NCI-H2196 (cell line): ENCODE measurements at regions not wholly inside any gene's neighbourhood (a gene's known extent, or its start where the extent isn't known, plus 50 kb on each side); places are given as distances from the start of the nearest gene placed in this dataset.
"Not testable (repeated sequence)": the region's sequence is repeated elsewhere in the genome, so short reads cannot be mapped to it uniquely, and the experiment has no call there.

Source experiments
- DNase-seq: peaks from one replicate; lab custom pipeline; 2025; ENCODE audit not compliant: unreplicated experiment; lab: John Stamatoyannopoulos, UW

DNA sequence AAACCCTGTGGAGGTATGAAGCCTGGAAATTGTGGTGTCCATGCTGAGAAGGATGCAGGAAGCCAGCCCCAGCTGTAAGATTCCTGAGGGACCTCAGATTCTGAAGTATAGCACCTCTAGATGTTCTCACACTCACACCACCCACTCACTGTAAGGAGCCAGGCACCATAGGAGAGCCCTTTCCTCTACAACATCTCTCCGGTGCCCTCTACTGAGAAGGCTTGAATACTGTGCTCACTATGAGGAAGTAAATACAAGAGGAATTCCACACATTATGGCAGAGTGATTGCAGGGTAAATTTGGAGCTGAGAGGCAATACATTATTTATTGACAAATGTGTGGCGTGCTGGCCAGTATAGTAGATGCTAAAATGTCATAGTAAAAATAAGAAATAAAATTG, 2414.0 kb upstream of the PCDH20 start:
- not testable (repeated sequence) for DNase-seq

DNA sequence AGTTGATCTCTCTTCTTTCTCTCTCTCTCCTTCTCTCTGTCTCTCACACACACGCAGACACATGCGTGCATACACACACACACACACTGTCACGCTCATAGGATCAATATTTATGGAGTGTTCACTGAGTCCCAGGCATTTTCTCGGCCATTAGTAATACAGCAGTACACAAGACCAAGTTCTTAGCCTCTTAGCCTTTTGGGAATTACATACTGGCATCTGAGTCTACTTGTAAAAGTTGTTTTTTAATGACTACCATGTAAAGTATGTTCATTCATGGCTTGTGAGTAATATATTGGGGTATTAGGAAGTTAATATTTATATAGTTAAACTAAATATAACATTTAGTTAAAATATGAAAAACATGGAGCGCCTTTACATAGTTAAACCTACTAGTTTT, 2406.1 kb upstream of the PCDH20 start:
- not testable (repeated sequence) for DNase-seq

DNA sequence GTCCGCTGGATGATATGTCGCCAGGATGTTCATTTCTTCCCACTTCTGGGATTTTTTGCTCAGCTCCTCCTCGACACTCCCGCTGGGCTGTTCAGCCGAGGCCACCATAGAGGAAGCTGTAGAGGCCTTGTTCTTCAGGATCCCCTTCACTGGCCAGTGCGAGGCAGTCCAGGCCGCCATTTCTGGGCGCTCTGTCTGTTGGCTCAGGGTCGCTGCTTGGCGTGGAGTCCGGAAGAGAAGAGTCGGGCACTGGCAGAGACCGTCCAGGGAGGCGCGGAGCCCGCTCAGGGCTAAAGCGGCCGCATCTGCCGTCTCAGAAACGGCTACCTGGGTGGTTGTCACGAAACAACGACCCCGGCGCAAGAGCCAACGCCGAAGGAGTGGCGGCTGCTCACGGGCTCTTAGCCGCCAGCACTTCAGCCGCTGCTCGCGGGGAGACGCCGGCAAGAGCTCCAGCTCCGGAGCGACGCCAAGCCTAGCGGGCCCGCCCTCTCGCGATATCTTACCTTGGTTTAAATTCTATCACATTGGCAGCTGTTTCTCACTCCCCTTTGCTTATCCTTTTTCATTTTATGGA, 2395.9 kb upstream of the PCDH20 start:
- not testable (repeated sequence) for DNase-seq

DNA sequence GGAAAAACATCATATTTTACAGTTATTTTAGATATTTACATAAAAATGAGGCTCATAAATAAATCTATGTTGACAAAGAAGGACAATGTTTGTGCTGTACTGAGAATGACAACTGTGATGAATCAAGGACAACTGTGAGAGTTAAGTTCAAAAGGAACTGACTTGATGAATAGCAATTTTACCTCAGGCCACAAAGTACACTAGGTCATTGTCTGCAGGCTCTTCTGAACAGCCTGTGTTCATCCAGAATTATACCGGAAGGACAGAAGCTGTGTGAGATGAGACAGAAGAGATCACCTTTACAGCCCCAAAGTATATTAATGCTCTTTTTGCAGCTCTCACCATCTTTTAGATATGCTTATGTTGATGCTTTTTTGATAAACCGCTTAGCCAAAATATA, 2375.5 kb upstream of the PCDH20 start:
- DNase-seq = not testable (repeated sequence)

DNA sequence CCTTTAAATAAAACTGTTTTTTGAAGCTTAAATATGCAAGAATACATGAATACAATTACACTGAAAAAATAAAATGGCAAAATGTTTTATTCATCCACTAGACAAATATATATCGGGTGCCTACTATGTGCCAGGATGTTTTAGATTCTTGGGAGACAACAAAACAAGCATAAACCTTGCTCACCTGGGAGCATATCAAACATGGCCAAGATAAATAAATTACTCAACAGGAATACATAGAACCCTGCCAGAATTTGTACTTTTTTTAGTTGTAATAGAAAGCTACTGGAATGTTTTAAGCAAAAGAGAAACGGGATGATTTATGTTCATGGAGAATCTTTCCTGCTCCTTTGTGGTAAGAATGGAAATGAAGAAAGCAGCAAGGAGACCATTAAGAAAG, 2358.5 kb upstream of the PCDH20 start:
- no peak for DNase-seq

DNA sequence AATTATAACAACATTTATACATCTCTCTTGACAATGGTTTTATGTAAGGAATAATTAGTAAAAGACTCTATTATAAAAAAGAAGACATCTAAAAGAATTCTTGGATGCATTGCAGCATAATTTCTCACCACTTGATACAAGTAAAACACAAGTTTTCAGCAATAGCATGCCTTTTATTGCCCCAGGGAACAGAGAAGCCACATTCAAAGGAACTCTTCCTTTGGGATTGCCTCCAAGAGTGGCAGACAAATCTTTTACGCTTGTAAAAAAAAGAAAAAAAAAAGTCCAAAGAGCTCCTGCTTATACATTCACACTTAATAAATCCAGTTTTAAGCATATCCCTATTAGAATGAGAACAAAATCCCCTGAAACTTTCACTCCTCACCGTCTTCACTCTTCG, 2357.8 kb upstream of the PCDH20 start:
- DNase-seq = no peak

DNA sequence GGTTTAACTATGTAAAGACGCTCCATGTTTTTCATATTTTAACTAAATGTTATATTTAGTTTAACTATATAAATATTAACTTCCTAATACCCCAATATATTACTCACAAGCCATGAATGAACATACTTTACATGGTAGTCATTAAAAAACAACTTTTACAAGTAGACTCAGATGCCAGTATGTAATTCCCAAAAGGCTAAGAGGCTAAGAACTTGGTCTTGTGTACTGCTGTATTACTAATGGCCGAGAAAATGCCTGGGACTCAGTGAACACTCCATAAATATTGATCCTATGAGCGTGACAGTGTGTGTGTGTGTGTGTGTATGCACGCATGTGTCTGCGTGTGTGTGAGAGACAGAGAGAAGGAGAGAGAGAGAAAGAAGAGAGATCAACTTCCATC, 2342.0 kb upstream of the PCDH20 start:
- DNase-seq = not testable (repeated sequence)

DNA sequence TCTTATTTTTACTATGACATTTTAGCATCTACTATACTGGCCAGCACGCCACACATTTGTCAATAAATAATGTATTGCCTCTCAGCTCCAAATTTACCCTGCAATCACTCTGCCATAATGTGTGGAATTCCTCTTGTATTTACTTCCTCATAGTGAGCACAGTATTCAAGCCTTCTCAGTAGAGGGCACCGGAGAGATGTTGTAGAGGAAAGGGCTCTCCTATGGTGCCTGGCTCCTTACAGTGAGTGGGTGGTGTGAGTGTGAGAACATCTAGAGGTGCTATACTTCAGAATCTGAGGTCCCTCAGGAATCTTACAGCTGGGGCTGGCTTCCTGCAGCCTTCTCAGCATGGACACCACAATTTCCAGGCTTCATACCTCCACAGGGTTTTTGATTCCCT, 2334.2 kb upstream of the PCDH20 start:
- DNase-seq = not testable (repeated sequence)

DNA sequence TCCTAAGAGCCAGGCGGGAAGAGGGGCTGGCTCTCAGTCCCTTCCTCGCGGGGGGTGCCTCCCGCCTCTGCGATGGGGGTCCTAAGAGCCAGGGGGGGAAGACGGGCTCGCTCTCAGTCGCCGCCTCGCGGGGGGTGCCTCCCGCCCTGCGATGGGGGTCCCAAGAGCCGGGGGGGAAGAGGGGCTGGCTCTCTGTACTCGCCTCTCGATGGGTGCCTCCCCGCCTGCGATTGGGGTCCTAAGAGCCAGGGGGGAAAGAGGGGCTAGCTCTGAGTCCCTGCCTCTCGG, 2326.1 kb upstream of the PCDH20 start:
- DNase-seq = not testable (repeated sequence)

DNA sequence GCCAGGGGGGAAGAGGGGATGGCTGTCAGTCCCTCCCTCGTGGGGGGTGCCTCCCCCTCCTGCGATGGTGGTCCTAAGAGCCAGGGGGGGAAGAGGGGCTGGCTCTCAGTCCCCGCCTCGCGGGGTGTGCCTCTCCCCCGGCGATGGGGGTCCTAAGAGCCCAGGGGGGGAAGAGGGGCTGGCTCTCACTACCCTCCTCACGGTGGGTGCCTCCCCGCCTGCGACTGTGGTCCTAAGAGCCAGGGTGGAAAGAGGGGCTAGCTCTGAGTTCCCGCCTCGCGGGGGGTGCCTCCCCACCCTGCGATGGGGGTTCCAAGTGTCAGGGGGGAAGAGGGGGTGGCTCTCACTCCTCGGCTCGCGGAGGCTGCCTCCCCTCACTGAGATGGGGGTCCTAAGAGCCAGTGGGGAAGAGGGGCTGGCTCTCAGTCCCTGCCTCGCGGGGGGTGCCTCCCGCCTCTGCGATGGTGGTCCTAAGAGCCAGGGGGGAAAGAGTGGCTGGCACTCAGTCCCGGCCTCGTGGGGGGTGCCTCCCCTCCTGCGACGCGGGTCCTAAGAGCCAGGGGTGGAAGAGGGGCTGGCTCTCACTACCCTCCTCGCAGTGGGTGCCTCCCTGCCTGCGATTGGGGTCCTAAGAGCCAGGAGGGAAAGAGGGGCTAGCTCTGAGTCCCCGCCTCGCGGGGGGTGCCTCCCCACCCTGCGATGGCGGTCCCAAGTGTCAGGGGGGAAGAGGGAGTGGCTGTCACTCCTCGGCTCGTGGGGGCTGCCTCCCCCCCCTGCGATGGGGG, 2325.6 kb upstream of the PCDH20 start:
- no peak for DNase-seq

DNA sequence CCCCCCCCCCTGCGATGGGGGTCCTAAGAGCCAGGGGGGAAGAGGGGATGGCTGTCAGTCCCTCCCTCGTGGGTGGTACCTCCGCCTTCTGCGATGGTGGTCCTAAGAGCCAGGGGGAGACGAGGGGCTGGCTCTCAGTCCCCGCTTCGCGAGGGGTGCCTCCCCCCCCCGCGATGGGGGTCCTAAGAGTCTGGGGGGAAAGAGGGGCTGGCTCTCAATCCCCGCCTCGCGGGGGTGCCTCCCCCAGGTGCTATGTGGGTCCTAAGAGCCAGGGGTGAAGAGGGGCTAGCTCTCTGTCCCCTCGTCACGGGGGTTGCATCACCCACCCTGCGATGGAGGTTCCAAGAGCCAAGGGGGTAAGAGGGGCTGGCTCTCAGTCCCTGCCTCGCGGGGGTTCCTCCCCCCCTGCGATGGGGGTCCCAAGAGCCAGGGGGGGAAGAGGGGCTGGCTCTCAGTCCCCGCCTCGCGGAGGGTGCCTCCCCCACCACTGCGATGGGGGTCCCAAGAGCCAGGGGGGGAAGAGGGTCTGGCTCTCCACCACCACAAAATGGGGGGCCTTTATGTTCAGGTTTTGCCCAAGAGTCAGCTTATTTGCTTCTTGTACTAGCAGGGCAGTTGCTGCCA, 2323.6 kb upstream of the PCDH20 start:
- DNase-seq = not testable (repeated sequence)

DNA sequence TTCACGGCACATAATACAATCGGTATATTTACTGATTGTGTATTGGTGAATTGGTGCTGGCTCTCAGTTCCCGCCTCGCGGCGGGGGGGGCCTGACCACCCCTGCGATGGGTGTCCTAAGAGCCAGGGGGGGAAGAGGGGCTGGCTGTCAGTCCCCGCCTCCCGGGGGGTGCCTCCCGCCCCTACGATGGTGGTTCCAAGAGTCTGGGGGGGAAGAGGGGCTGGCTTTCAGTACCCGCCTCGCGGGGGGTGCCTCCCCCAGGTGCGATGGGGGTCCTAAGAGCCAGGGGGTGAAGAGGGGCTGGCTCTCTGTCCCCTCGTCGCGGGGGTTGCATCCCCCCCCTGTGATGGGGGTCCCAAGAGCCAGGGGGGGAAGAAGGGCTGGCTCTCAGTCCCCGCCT, 2321.8 kb upstream of the PCDH20 start:
- DNase-seq = no peak

DNA sequence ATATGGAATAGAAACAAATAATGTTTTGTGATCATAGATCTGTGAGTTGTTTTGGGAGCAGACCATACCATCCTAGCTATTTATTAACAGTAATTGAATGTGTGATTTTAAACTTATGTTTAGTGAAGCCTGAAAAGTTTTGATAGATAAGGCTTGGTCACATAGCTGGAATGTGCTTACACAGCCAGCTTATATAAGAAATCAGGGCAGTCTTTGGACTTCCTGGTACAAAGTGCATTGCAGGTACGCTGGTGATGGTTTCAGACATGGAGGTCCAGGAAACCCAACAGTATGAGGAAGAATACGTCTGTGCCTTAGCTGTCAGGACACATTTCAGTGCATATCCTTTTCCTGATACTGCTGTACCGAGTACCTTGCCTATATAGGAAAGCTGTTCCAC, 2316.2 kb upstream of the PCDH20 start:
- no peak for DNase-seq

DNA sequence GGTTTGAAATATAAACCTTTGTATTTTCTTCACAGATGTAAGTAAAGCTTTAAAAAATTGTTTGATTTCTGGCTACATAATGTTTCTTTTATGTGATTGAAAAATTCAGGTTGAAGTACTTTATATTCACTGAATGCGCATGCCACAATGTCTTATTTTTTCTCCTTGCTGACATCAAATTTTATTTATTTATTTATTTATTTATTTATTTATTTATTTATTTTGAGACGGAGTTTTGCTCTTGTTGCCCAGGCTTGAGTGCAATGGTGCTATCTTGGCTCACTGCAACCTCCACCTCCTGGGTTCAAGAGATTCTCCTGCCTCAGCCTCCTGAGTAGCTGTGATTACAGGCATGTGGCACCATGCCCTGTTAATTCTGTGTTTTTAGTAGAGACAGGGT, 2296.5 kb upstream of the PCDH20 start:
- DNase-seq = not testable (repeated sequence)

DNA sequence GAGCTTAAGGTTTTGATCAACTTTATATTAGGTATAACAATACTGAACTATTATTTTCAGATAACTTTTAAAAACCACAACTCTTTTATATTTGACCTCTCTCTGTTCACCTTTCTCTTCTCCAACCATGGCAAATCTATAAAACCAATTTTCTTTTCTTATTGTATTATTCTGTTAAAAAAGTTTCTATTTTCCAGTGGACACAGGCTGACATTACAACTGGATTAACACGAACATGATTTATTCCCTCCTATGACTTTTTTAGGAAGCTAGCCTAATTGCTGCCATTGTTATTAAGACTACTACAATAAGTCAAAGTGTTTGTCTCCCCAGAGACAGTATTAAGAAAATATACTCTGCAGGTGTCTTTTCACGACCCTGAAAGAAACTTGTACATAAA, 2291.1 kb upstream of the PCDH20 start:
- no peak for DNase-seq

DNA sequence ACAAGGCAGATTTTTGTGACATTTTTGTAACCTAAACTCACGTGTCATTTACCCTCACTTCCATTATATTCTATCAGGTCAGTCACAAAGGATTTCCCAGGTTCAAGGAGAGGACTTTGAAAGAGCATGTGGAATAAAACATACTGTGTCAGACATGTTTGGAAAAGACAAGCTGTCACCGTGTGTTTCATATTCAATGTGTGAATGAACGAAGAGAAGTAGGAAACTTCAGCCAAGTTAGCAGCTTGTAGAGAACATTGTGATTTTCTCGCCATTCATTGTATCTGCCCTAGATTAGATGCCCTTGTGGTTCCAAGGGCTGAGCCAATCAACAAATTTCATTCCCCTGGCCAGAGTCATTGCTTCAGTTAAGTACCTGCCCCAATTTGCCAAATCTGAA, 2288.9 kb upstream of the PCDH20 start:
- no peak for DNase-seq

DNA sequence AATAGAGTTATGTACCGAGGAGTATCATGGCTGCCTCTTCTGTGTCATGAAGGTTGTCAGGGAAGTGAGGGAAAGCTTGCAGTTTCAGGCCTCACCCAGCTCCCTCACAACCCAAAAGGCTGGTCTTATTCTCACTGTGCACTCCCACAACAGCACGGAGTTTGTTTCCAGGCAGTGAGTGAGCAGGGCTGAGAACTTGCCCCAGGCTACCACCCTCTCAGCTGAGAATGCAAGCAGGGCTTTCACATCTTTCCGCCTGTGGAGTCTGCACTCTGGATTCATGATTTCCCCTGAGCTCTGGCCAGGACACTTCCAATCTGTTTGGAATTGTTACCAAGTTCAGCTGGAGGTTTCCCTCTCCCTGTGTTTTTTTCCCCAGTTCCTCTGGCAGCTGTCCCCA, 2284.7 kb upstream of the PCDH20 start:
- DNase-seq = no peak

DNA sequence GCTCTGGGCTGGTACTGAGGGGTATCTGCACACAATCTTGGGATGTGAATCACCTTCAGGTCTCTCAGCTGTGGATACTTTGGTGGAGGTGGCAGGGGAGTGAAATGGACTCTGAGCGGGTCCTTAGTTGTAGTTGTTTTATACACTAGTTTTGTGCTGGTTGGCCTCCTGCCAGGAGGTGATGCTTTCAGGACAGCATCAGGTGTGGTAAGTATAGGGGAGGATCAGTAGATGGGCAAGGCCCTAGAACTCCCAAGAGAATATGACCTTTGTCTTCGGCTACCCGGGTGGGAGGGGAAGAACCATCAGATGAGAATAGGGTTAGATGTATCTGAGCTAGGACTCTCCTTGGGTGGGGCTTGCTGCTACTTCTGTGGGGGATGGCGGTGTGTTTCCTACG, 2284.3 kb upstream of the PCDH20 start:
- no peak for DNase-seq

DNA sequence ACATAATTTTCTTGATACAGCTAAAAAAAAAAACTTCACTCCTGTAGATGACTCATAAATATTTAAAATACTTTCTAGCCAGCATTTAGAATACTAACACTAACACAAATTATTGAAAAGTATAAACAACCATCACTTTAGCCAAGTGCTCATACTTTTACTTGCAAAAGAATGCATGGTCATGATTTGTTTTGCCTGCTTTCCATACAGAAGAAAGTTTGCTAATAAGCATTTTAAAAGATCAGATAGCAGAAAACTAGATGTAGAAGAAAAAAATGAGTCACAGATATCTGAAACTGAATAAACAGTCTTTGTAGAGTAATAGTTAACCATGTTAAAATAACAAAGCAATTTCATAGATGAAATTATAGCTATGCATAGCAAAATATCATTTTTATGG, 2280.4 kb upstream of the PCDH20 start:
- DNase-seq = no peak

DNA sequence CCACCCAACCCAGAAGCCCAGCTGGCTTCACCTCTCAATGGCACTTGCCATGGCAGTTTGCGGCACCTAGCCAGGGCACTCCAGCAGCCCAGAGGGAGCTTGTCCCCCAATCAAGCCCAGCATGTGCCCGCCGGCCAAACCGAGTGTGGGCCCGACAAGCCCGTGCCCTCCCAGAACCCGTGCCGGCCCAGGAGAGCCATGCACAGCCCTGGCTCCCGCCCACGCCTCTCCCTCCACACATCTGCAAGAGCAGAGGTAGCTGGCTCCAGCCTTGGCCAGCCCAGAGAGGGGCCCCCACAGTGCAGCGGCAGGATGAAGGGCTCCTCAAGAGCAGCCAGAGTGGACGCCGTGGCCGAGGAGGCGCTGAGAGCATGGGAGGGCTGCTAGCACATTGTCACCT, 2278.0 kb upstream of the PCDH20 start:
- no peak for DNase-seq

DNA sequence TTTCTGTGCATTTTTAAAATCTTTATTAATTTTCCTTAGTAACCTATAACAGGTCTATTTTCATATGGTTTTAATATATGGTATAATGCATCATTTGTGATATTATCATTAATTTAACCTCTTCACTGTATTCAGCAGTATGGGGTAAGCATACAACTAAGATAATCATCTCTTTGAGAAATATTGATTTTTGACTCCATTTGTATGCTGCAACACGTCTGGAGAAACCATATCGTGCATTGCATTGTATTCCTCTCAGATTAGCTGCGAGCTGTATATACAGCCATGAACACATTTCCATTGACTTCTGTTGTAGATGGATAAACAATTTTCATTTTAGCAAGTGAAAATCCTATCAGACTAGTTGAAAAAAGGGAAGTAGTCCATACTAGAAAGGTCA, 2275.8 kb upstream of the PCDH20 start:
- no peak for DNase-seq

DNA sequence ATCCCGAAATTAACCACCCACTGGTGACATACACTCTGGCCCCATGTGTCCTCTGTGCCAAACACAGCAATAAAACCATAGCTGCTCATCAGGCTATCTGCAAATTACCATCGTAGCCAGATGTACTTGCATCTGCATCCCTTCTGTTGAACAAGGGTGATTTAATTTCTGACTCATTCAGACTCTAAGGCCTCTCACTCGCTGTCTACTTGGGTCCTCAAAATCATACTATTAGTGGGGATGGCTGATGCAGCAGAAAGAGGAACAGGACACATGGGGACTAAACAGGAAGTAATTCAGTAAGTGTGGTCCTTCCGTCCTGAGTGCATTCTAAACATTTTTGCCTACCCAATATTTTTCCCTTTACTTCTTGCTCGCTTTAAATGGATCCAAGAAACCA, 2275.0 kb upstream of the PCDH20 start:
- no peak for DNase-seq

DNA sequence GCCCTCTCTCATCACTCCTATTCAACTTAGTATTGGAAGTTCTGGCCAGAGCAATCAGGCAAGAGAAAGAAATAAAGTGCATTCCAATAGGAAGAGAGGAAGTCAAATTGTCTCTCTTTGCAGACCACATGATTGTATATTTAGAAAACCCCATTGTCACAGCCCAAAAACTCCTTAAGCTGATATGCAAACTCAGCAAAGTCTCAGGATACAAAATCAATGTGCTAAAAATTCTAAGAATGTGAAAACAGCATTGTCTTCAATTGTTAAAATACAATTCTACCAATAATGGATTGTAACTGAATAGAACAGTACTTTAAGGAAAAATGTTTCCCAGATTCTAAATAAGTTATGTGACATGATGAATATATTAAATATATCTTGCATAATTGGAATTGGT, 2269.2 kb upstream of the PCDH20 start:
- DNase-seq = no peak
